Fibroblast of the conjunctiva (primary cell): ENCODE measurements at regions not wholly inside any gene's neighbourhood (a gene's known extent, or its start where the extent isn't known, plus 50 kb on each side); places are given as distances from the start of the nearest gene placed in this dataset.

Experiments used
- DNase-seq: peaks from one replicate; pipeline ENCODE4 v3.0.0-alpha.2; 2010; ENCODE audit warnings: low read depth

GRCh38 chr16:14360326-14361037 is 269.6 kb downstream of the PARN start:
- no peak for DNase-seq

- no peak for DNase-seq
These were observed 271.3 kb downstream of the PARN start for GRCh38 chr16:14358697-14359305.

- DNase-seq: no peak
These were observed 272.7 kb downstream of the PARN start for GRCh38 chr16:14357328-14357727.

- no peak for DNase-seq
These were observed 274.0 kb downstream of the PARN start for GRCh38 chr16:14356064-14356463.

- no peak for DNase-seq
These were observed 275.3 kb downstream of the PARN start for GRCh38 chr16:14354561-14355351.

- DNase-seq: no peak
These were observed 276.7 kb downstream of the PARN start for GRCh38 chr16:14353340-14353739.

GRCh38 chr16:14351647-14352046 is 278.4 kb downstream of the PARN start:
- no peak for DNase-seq

GRCh38 chr16:14350626-14351025 is 279.4 kb downstream of the PARN start:
- DNase-seq: no peak

GRCh38 chr16:14350081-14350480 is 279.0 kb downstream of the MRTFB start:
- DNase-seq: no peak

- no peak for DNase-seq
These were observed 276.6 kb downstream of the MRTFB start for GRCh38 chr16:14347706-14348105.

GRCh38 chr16:14346278-14347142 is 275.4 kb downstream of the MRTFB start:
- DNase-seq: no peak

- DNase-seq: no peak
These were observed 274.5 kb downstream of the MRTFB start for GRCh38 chr16:14345512-14346115.

GRCh38 chr16:14344945-14345344 is 273.8 kb downstream of the MRTFB start:
- no peak for DNase-seq

- DNase-seq: no peak
These were observed 273.2 kb downstream of the MRTFB start for GRCh38 chr16:14344292-14344691.

- DNase-seq: no peak
These were observed 270.5 kb downstream of the MRTFB start for GRCh38 chr16:14341324-14342225.

GRCh38 chr16:14339694-14340093 is 268.6 kb downstream of the MRTFB start:
- DNase-seq: no peak

GRCh38 chr16:14338969-14339368 is 267.9 kb downstream of the MRTFB start:
- DNase-seq: no peak

GRCh38 chr16:14338236-14338635 is 267.1 kb downstream of the MRTFB start:
- DNase-seq: no peak

- no peak for DNase-seq
These were observed 266.4 kb downstream of the MRTFB start for GRCh38 chr16:14337303-14338191.

GRCh38 chr16:14335297-14335696 is 264.2 kb downstream of the MRTFB start:
- no peak for DNase-seq
